GM18499 (cell line): ENCODE measurements at regions not wholly inside any gene's neighbourhood (a gene's known extent, or its start where the extent isn't known, plus 50 kb on each side); places are given as distances from the start of the nearest gene placed in this dataset.

Experiments
- ATAC-seq: cut with Tn5 transposase; IDR thresholded peaks from one replicate; pipeline ENCODE4 v1.9.1; 2021; ENCODE audit warnings: moderate number of reproducible peaks; ENCODE audit not compliant: insufficient read depth, unreplicated experiment

DNA sequence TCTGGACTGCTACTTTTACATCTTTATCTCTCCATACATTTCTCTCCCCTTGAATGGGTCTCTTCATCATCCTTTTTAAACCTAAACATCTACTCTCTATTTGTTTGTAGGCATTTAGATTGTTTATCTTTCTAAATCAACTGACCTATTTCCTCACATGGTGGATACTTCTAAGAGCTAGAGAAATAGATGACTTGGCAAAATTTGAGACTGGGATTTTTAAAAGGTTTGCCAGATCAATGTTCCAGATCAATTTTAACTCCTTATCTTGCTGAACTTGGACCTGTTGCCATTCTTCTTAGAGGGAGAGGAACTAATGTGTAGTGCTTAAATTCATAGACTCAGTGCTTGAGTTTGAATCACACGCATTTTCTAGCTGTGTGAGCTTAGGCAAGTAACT is 144.2 kb upstream of the STEAP4 start:
- no peak for ATAC-seq

DNA sequence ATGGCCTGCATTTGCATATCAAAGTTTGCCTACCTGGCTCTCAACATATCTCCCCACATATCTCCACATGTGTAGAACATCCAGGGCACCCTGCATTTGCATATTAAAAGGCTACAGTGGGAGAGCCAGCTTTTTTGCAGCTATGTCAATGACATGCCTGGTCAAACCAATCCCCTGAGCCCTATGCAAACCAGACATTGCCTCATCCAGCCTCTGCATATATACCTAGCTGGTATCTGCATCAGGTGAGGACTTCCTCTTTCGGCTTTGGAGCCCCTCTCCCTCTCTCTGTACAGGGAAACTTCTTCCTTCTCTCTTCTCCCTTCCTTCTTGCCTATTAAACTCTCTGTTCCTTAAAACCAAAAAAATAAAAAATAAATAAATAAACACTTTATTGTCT is 142.7 kb upstream of the STEAP4 start:
- ATAC-seq, result no peak

DNA sequence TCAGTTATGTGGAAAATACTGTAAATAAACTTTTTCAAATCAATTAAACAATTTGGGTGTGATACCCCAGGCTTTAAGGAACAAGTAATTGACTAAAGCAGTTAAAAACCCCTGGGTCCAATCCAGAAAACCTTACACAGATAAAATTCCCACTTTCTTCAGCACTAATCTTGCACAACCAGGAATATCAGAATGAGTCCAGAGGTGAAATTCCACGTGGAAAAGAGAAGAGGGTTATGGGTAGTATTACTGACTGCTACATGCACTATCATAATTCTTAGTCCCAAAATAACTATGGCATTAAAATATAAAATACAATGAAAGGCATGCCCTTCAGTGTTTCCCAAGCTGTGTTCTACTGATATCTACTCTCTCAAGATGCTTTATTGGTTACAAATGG is 135.7 kb upstream of the STEAP4 start:
- ATAC-seq, result no peak

DNA sequence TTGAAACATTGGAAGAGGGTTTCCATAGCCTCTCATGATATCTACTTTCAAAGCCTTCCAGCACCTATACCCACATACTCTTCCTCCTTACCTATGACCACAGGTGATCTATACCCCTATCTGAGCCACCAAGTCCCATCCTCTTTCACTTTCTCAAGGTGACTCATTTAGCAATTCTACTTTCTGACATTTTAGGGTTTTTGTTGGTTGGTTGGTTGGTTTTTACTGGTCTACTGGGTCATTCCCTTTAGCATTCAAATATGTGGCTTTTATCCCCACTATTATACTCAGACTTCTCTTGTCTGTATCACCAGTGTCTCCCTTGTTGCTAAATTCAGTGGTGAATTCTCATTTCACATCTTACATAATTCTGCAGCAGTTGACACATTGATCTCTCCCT is 130.4 kb upstream of the STEAP4 start:
- ATAC-seq, result peak; percentile 87

DNA sequence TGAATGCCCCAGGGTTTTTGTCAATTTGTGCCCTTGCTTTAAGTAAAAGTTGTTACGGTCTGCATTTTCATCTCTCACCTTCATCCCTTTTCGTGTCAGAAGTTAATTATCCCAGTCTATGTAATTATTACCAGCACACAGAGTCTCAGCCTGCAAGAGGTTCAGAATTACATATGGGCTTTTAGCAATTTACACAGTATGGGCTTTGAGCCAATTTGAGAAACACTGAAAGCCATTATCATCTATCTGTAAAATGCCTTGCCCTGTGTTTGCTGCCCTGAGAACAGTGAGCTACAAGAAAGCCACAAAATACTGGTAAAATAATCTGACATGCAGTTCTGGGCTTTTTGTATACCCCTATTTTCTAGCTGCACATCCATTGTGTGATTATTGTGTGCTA is 125.6 kb upstream of the STEAP4 start:
- ATAC-seq, result no peak

DNA sequence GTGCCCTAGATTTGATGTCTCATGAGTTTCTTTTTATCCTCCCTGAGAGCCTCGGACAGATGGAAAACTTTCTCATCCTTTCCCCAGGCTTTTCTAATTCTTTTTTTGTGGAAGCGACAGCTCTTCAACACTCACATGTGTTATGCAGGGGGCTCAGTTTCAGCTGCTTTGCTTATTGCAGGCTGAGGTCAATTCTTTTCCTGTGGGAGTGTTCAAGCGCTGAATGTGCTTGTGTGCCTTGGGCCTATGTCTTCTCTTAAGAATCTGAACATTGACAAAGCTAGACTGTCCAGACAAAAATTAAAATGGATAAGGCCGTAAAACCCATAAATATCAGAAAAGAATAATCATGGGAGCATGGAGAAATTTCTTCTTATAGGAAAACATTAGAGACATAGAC is 125.2 kb upstream of the STEAP4 start:
- no peak for ATAC-seq

DNA sequence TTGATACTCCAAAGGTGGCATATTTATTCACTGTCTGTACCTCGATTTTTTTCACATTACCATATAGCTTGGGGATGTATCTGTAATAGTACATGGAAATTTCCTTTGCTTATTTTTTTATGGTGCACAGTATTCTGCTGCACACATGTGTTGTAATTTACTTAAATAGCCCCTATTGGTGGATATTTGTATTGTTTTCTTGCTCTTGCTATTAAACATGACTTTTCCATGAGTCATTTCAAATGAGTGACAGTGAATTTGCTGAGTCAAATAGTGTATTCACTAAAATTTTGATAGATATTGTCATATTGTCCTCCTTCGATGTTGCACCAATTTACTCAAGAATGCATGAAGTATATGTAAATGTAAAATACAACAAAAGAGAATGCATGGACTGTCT is 122.7 kb upstream of the STEAP4 start:
- no peak for ATAC-seq

DNA sequence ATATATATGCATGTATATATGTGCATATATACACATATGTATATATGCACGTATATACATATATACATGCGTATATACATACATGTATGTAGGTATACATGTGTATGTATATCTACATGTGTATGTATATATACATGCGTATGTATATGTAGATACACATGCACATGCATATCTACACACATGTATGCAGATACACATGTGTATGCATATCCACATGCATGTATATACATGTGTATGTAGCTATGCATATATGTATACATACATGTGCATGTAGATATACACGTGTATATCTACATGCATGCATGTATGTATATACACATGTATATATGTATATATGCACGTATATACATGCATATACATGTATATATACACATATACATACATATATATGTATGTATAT is 95.8 kb upstream of the STEAP4 start:
- no peak for ATAC-seq

DNA sequence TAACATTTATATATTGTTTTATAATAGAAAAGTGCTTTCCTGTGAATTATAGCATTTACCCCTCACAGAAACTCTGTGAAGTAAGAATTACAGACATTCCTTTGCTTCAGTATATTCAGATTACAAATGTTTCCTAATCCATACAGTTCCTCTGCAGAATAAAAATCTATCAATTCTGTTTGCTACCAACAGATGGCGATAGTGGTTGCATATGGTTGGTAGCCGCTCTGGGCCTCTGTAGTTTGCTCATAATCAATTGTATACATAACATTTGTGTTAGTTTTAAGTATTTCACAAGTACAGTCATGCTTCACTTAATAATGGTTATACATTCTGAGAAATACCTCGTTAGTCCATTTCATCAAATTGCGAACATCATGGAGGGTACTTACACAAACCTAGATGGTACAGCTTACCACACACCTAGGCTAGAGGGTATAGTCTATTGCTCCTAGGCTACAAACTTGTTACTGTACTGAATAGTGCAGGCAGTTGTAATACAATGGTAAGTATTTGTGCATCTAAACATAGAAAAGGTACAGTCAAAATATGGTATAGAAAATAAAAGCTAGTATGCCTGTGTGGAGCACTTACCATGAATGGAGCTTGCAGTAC is 94.4 kb upstream of the STEAP4 start:
- peak; percentile 35 for ATAC-seq

DNA sequence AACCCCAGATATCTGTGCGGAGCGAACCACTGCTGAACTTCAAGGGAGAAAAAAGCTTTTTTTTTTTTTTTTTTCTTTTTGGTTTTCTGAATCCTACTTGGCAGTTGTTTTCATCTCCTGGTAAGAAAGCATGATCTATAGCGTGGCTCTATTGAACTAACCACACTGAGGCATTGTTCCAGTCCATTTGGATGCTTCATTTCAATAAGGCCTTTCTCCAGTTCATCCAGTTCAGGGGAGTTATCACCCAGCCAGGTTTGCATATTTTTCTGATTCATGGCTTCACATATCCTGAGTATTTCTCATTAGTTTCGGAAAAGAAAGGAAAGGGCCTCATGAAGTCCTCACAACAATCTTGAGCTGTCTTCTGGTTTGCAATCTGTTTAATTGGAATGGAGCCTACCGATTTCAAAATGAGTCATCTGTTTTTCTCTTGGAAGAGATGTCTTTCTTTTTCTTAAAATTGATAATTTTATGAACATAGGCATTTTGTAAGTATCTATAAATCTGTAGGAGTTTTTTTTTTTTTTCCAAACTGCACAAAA is 93.1 kb upstream of the STEAP4 start:
- ATAC-seq, result no peak

DNA sequence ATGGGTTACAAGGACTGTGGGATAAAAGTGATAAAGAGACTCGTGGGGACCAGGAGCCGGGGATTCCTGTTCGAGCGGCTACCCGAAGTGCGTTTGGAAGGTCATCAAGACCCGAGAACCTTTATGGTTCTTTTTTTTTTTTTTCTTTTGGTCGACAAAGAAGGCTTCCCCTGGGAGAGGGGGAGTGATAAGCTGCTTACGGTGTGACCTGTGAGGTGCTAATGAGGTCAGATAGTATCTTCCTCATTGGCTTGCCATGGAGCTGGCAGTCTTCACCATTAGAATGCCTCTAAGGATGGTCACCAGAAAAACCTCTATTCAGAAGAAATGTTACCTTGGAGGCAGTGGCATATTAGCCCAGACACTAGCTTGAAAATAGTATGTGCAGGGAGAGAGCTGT is 92.3 kb upstream of the STEAP4 start:
- ATAC-seq, result no peak

DNA sequence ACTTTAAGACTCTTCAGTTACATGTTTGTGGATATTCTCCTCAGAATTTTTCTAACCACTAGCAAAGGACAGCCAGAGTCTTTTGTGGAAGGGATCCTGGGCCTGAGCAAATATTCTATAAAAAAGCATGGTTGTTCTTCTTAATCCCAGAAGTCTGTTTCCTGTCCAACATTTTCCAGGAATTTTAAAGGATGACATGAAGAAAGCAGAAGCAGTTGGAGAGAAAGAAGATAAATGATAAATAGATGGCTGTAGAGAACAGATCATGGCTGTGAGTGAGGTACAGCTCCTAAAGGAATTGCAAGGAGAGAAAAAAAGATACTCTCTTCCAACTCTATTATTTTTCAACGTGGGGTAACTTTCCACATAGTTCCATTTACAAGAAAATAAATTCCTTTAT is 91.8 kb upstream of the STEAP4 start:
- no peak for ATAC-seq

DNA sequence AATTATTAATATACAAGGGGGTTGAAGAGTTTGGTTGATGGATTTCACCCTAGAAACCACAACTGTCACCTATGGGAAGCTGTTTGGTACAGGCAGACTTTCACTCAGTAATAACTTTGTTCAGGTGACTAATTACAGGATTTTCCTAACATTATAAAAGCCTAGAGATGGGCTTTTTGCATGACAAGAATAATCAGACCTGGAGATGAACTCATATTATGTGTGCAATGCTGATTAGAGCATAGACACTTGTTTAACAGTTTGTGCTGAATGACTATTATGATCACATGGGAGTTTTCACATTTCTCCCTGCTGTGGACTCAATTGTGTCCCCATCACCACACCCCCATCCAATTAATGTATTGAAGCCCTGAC is 90.2 kb upstream of the STEAP4 start:
- peak; percentile 19 for ATAC-seq

DNA sequence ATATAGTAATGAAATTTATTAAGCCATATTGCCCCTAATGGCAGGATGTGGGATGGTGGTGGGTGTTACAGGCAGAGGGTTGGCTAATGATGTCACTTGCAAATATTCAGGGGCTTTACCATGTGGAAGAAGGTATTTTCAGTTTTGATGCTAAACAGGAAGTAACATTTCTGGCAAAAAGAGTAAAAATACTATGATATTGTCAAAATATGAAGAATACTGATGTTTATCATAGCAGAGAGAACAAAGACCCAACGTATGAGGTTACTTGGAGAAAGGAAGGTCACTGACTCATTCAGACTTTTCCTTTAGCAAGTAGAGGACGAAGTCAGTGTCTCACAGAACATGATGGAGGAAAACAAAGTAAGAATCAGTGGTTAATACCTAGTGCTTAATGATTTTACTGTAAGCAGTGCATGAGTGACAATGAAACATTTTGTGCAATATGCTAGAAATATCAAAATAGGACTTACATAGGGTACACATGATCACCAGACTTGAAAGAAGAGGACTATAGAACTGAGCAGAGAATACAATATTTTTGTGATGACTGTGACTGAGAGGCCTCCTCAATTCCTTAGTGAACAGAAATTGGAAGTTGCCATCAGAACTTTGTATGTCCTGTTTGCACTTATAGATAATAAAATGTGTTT is 89.7 kb upstream of the STEAP4 start:
- peak; percentile 73 for ATAC-seq

DNA sequence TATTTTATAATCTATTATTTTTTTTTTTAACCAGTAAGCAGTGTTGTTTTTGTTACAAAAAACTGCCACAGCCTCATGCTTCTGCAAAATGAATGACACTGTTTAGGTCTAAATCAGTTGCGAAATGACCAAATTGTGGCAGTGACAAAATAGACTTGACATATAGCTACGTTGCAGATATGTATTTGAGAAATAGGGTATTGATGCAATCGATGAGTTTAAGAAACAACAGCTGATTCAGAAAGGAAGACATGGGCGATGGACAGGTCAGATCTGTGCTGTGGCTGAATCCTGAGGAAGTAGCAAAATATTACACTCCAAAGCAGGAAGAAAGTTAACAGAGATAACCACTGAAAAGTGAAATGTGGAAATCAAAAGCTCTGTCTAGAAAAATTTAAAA is 89.0 kb upstream of the STEAP4 start:
- no peak for ATAC-seq

DNA sequence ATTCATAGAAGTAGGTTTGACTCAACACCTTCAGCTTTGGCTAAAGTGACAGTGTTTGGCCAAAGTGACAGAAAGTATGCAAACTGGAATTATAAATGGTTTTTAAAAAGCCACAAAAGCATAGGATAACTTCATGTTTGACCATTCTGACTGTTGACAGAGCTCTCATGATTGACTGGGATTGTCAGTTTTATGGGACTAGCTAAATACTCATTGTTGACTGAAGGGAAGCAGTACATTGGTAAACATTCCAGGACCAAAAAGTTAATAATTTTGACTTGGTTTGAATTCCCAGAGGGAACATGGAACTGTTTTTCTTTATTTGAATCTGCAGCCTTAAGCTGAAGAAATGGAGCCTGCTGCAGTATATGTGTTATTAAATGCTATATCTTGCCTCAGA is 84.6 kb upstream of the STEAP4 start:
- ATAC-seq, result no peak

DNA sequence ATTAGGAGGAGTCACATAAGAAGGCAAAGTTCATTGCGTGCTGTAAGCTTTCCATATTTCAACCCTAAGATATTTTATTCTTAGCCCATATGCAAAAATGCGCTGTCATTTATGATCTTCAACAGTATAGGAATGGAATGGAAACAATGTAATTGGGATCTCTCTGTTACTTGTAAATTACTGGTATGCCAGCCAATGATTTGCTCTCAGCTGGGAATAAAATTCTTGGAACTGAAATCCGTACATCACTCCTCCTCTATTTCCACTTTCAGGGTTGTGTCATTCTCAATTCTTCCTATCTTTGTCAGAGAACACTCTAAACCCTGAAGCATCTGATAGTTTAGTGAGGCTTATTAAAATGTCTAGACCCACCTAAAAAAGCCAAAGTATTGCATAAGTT is 80.7 kb upstream of the STEAP4 start:
- ATAC-seq, result no peak

DNA sequence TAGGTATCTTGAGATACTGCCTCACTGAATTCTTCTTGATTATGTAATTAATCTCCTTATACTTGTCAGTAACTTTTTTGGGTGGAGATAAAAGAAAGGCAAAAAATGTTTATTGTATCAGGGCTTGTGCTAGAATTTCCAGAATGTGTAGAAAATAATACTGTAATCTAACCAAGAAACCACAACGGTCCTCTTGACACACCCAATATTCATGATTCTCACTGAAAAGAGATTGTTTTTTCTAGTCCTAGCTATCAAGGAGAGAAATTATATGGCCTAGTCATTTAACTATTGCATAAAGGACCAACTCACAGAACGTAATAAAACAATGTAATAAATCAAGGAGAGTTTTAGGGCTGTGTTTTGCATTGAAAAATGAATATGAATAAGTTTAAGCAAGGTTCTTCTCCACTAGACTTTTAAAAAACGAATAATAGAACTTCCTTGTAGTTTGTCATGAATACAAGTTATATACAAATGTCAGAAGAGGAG is 80.0 kb upstream of the STEAP4 start:
- no peak for ATAC-seq

DNA sequence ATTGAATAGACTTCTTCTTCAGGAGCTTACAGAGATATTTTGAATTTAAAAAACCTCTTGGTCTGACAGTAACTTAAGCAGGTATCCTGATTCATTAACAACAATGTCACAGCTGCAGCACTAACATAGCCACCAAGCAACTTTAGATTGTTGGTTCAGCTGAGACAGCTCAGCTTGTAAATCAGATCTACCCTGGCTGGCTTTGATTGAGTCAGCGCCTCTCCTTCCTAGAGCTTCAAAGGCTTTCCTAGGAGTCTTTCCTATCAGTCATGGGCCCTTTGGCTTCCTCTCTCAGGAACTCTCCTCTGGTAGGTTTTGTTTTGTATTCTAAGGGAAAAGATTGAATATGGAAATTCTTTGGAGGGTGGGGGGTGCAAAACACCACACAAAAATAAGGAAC is 70.7 kb upstream of the STEAP4 start:
- no peak for ATAC-seq

DNA sequence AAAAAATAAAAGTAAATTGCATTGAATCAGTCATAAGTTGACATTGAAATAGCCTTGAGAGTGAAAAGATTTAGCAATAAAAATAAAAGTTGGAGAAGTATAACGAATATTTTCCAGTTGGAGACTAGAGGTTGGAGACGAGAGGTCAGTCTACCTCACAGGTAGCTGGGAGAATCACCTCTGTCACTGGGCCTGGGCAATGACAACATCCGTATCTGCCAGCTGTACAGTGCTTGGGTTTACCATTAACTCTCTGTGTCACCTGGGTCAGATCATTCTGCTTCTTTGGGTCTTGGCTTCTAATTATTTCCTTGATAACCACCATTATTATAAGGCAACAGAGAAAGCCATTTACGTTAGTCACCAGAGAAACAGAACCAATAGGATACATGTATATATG is 62.0 kb upstream of the STEAP4 start:
- no peak for ATAC-seq

DNA sequence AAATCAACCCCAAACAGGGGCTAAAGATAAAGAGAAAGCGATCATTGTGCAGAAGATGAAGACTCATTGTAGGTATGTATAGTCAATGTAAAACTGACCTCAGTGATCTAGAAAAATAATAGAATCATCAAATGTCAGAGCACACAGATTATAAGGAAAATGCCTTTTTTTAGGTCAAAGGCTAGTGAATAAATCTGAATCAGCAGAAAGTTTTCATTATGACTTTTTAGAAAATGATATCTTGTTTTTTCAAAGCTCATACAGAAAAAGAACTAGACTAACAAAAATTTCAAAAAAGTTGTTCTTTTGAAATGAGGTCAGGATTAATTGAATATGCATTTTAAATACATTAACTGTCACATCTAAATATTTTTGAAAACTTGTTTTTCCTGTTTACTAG is 60.2 kb upstream of the STEAP4 start:
- ATAC-seq, result no peak

DNA sequence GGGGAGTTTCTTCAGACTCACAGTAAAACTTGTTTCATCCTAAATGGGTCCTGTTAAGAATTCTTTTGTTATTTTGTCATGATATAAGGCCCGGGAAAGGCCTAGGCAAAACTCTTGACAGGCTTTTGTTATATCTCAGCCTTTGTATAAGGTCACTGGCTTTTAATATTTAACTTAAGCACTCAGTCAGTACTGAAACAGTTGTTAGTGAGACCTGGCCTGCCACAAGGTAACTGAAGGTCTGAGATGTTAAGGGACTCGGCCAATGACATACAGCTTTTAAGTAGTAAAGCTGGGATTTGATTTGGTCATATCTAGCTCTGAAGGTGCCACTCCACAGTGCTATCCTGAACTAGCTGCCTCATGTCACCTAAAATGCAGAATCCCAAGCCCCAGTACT is 57.2 kb upstream of the STEAP4 start:
- ATAC-seq, result no peak
